ENCODE measurements at regions not wholly inside any gene's neighbourhood (a gene's known extent, or its start where the extent isn't known, plus 50 kb on each side); places are given as distances from the start of the nearest gene placed in this dataset.
"Not testable (repeated sequence)": the region's sequence is repeated elsewhere in the genome, so short reads cannot be mapped to it uniquely, and the experiment has no call there.

DNA sequence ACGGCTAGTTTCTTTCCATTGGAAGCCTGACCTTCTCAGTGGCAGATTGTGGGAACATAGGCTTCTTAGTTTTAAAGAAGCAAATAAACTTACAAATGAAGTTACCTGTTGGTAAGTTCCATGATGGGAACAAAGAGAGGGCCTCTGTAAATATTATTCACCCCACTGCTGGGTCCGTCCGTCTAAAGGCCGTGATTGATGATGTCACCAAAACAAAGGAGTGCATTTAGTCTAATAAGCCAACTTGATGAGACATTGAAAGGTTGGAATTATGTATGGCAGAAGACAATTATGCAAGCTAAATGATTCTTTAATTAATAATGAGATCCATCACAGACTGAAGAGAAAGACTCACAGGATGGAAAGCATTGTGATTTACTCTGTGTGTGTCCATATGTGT, 1091.9 kb upstream of the FANCL start:
- no peak for DNase-seq (ENCODE audit: low read depth)

- DNase-seq (ENCODE audit: low read depth): not testable (repeated sequence)
These were observed 1085.6 kb upstream of the FANCL start for GRCh38 chr2:59326581-59327365.

DNA sequence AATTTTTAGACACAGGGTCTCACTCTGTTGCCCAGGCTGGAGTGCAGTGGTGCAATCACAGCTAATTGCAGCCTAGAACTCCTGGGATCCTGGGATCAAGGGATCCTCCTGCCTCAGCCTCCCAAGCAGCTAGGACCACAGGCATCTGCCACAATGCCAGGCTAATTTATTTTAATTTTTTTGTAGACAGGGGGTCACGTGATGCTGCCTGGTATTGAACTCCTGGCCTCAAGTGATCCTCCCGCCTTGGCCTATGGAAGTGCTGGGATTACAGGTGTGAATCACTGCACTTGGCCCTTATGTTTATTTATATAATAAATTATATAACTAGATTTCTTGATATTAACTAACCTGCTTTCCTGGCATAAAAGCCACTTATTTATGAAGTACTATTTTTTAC, 1081.7 kb upstream of the FANCL start:
- DNase-seq (ENCODE audit: low read depth): no peak

DNA sequence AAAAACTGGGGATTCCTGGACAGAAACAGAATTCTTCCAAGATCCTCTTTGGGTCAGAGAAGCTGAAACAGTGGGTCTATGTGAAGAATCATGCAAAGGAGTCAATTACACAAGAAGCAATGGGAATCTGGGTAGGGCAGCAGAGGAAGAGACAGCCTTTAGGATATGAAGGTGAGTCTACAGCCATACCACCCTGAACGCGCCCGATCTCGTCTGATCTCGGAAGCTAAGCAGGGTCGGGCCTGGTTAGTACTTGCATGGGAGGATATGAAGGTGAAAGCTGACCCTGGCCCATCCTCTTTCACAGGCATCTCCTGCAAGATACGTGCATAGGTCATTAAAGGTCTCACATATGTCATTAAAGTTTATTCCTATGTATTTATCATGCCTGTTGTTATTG, 1080.9 kb upstream of the FANCL start:
- peak; percentile 21 for DNase-seq (ENCODE audit: low read depth)

DNA sequence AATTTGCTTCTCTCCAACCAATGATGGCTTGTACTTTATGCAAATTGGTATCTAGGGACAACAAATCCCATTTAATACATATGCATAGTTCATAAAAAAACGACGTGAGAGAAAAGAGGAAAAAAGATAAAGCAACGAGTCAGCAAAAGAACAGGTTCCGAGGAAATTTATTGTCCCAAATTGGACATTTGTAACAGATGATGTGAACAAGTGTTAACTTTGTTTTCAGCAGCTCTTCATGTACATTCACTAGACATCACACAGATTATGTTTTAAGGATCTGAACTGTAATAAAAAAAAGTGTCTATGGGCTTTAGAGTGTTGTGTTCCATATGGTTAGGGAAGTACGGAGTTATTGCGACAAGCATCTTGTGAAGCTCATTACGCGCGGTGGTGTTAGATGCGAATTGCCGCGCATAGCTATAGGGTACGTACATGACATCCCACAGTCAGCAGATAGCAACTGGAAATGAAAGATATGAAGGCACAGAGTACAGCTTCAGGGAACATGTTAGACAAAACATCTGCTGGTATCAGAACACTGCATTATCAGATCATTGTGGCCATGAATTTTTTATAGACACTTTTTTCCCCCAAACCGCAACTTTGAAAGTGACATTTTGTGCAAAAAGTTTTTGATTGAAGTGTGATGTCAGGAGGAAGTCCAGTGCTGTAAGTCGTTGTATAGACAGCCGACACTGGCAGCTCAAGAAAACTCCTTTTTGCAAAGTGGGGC, 1073.1 kb upstream of the FANCL start:
- no peak for DNase-seq (ENCODE audit: low read depth)

GRCh38 chr2:59312967-59313940, 1072.1 kb upstream of the FANCL start:
- DNase-seq (ENCODE audit: low read depth): no peak

- no peak for DNase-seq (ENCODE audit: low read depth)
These were observed 1070.9 kb upstream of the FANCL start for GRCh38 chr2:59312029-59312428.

GRCh38 chr2:59308108-59308507, 1067.0 kb upstream of the FANCL start:
- no peak for DNase-seq (ENCODE audit: low read depth)

GRCh38 chr2:59307196-59307595, 1066.1 kb upstream of the FANCL start:
- no peak for DNase-seq (ENCODE audit: low read depth)

GRCh38 chr2:59303272-59303671, 1062.1 kb upstream of the FANCL start:
- no peak for DNase-seq (ENCODE audit: low read depth)

DNA sequence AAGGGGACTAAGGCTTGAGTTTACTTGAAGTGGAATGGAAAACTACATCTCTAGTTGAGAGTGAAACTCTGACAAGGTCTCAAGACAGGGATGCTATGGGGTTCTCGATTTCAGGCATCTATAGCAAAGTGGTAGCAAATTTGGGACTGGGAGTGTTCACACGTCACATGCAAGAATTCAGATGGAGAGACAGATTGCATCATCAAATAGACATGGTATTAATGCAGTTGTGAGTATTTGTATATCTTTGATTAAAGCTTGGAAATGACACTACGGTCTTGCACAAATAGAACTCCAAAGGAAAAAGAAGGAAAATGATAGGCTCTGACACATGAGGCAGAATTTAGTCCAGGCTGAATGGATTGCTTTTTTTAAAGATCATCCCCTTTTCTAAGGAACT, 1061.6 kb upstream of the FANCL start:
- DNase-seq (ENCODE audit: low read depth): no peak

GRCh38 chr2:59301466-59302402, 1060.6 kb upstream of the FANCL start:
- peak; percentile 85 for DNase-seq (ENCODE audit: low read depth)

- no peak for DNase-seq (ENCODE audit: low read depth)
These were observed 1056.7 kb upstream of the FANCL start for GRCh38 chr2:59297816-59298215.

DNA sequence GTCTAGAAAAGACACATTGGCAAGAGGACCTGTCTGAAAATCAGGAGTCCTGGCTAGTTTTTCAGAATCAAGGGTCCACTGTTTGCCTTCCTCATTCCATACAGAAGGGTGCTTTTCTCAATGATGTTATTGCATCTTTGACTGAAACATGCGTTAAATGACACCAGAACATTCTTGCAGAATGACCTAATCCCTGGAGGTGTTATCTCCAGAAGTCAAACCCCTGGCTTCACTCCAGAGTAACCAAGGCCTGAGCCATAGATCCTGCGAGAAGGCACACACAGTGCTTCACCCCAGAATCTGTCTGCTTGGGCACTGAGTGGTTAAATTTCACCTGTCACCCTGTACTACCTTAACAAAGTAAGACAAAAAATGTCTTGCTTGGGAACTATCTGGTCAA, 1055.2 kb upstream of the FANCL start:
- peak; percentile 72 for DNase-seq (ENCODE audit: low read depth)

DNA sequence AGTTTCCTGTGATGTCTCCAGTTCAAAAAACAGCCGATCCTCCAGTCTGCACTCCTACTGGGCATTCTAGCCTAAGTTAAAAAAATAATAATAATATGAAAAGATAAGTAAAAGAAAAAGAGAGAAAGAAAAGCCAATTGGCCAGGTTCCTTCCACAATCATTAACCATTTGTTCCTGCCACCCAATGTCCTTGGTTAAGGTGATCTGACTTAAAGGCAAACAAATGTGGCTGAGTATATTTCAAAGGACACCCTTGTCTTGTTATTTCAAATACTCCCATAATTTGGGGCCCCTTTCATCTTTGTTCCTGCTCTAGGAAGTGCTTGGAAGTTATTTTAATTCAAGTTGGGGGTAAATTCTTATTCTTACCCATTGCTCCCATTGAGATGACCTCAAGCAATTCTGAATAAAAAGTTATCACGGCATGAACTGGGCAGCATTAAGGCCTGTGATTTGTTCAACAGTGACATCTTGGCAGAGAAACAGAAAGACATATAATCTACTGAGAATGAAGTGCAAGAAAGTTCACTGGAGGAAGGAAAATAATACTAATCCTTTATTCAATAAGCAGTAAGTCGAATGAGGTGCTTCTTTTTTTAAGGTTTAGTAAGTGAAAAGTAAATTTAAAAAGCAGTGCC, 1054.5 kb upstream of the FANCL start:
- DNase-seq (ENCODE audit: low read depth): no peak

GRCh38 chr2:59288771-59289170, 1047.6 kb upstream of the FANCL start:
- peak; percentile 31 for DNase-seq (ENCODE audit: low read depth)

- DNase-seq (ENCODE audit: low read depth): no peak
These were observed 1041.4 kb upstream of the FANCL start for GRCh38 chr2:59282374-59283057.

DNA sequence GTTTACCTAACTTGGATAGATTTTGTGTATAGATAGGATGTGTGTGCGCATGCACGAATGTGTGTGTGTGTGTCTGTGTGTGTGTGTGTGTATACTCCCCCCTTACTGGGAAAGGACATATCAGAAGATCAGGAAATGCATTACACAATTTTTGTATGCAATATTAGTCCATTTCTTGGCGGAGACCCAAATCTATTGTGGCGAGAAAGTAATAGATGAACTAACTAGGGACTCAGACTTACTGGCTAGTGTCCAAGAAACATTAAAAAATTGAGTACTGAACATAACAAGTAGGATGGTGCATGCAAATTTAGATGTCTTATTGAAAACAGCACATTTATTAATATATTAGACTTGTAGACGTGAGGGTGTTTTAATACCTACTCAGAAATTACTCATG, 1036.5 kb upstream of the FANCL start:
- no peak for DNase-seq (ENCODE audit: low read depth)

DNA sequence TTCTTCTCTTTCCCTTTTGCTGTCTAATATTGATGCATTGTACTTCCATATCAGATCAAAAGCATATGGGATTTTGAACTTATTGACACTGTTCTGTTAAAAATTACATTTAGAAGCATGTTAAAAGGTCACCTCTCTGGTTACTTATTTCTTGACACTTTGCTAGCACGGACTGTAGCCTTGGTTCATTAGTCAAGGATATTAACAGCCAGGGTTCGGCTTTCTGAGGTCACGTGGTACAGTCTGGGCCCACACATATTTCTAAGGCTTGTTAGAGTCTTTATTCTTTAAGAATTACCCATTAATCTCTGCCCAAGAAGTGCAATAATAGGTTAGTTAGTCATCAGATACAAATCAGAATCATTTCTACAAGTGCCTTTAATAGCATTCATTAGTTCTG, 1035.8 kb upstream of the FANCL start:
- DNase-seq (ENCODE audit: low read depth): no peak

- DNase-seq (ENCODE audit: low read depth): no peak
These were observed 1034.9 kb upstream of the FANCL start for GRCh38 chr2:59276033-59276432.
